H1 (cell line): ENCODE measurements at regions not wholly inside any gene's neighbourhood (a gene's known extent, or its start where the extent isn't known, plus 50 kb on each side); places are given as distances from the start of the nearest gene placed in this dataset.

ENCODE experiments used
- CTCF ChIA-PET: fragments of 300-600 bp; sonication (Branson Sonifier 250); formaldehyde crosslinking; loops from one replicate; lab custom pipeline; 2021; ENCODE audit not compliant: partially characterized antibody; lab: Charles Lee
- POLR2A ChIA-PET: fragments of 300-600 bp; sonication (Branson Sonifier 250); formaldehyde crosslinking; loops from one replicate; lab custom pipeline; 2021; ENCODE audit warnings: inconsistent platforms; ENCODE audit not compliant: partially characterized antibody; lab: Charles Lee
- DNase-seq, 2 experiments: peaks; one replicate each; pipeline versions ENCODE4 v3.0.0 to v3.0.0-alpha.2; 2010 to 2022; ENCODE audit warnings: low spot score in 2 of 2, low read depth in 1 of 2, mixed read lengths in 1 of 2
- FAIRE-seq: peaks from 2 replicates; lab custom pipeline; 2011; peaks lifted over from hg19 to GRCh38; lab: Jason Lieb, UNC
- H2AFZ ChIP-seq: 2 replicates; pipeline ENCODE4 v1.8.1; 2012; ENCODE audit warnings: low read length, inconsistent platforms
- H2AK5ac ChIP-seq: 2 replicates; pipeline ENCODE4 v1.6.1; 2013; ENCODE audit warnings: low read depth, low read length
- H2BK120ac ChIP-seq: replicated peaks from 2 replicates; pipeline ENCODE3; 2013; ENCODE audit warnings: low read depth, low read length, inconsistent platforms
- H2BK12ac ChIP-seq: 2 replicates; pipeline ENCODE4 v1.6.1; 2013; ENCODE audit warnings: low read depth, low read length
- H2BK15ac ChIP-seq: 2 replicates; pipeline ENCODE4 v1.6.1; 2013; ENCODE audit warnings: low read length
- H2BK20ac ChIP-seq: 2 replicates; pipeline ENCODE4 v1.6.1; 2013; ENCODE audit warnings: low read length
- H2BK5ac ChIP-seq: 2 replicates; pipeline ENCODE4 v1.6.1; 2013; ENCODE audit warnings: low read depth, low read length
- H3K14ac ChIP-seq: 2 replicates; pipeline ENCODE4 v1.6.1; 2013; ENCODE audit warnings: inconsistent platforms; ENCODE audit not compliant: insufficient read length
- H3K18ac ChIP-seq: 2 replicates; pipeline ENCODE4 v1.6.1; 2013; ENCODE audit warnings: low read length; ENCODE audit errors: extremely low read depth
- H3K23ac ChIP-seq: 2 replicates; pipeline ENCODE4 v1.6.1; 2013; ENCODE audit warnings: inconsistent platforms; ENCODE audit not compliant: insufficient read length
- H3K23me2 ChIP-seq: 2 replicates; pipeline ENCODE4 v1.6.1; 2013; ENCODE audit warnings: low read depth, low read length
- H3K27ac ChIP-seq: 2 replicates; pipeline ENCODE4 v1.6.1; 2011; ENCODE audit warnings: low read depth, low read length, inconsistent platforms
- H3K27me3 ChIP-seq, 4 experiments: replicated peaks in 1 of 4; 1 replicate in 1 of 4; 2 replicates in 3 of 4; pipeline versions ENCODE4 v1.6.1 to v1.8.1; 2011 to 2013; ENCODE audit warnings: low read length in 3 of 4, mild to moderate bottlenecking in 3 of 4, inconsistent platforms in 2 of 4, mixed read lengths in 2 of 4, moderate library complexity in 1 of 4; ENCODE audit not compliant: control insufficient read depth in 3 of 4, insufficient read depth in 3 of 4; ENCODE audit errors: extremely low read depth in 1 of 4
- H3K36me3 ChIP-seq, 4 experiments: 2 replicates each; pipeline versions ENCODE4 v1.6.1 to v1.8.1; 2011 to 2013; ENCODE audit warnings: mild to moderate bottlenecking in 4 of 4, low read length in 3 of 4, moderate library complexity in 2 of 4, control low read depth in 1 of 4, inconsistent platforms in 1 of 4; ENCODE audit not compliant: insufficient read depth in 4 of 4, control insufficient read depth in 2 of 4
- H3K4ac ChIP-seq: replicated peaks from 2 replicates; pipeline ENCODE3; 2013; ENCODE audit warnings: low read length, low read depth, mixed read lengths, inconsistent platforms; ENCODE audit not compliant: insufficient read length
- H3K4me1 ChIP-seq, 4 experiments: replicated peaks in 1 of 4; 1 replicate in 1 of 4; 2 replicates in 3 of 4; pipeline versions ENCODE4 v1.6.1 to v1.8.1; 2011 to 2013; ENCODE audit warnings: low read length in 3 of 4, inconsistent platforms in 2 of 4, mixed read lengths in 1 of 4; ENCODE audit not compliant: insufficient read depth in 4 of 4, control insufficient read depth in 3 of 4
- H3K4me2 ChIP-seq, 2 experiments: 2 replicates each; pipeline versions ENCODE4 v1.6.1 to v1.8.1; 2011 to 2013; ENCODE audit warnings: low read depth in 2 of 2, low read length in 2 of 2, control low read depth in 1 of 2, inconsistent platforms in 1 of 2, mild to moderate bottlenecking in 1 of 2; ENCODE audit not compliant: insufficient read depth in 1 of 2
- H3K4me3 ChIP-seq, 4 experiments: fragments of 200-600, 300-600 bp in 1 of 4; sonication (generic), shearing (Covaris generic), sonication (Bioruptor Twin) in 1 of 4; 2 replicates each; pipeline versions ENCODE4 v1.5.1 to v1.8.1; 2011 to 2016; ENCODE audit warnings: low read length in 4 of 4, low read depth in 3 of 4, control low read depth in 2 of 4, inconsistent platforms in 2 of 4, mild to moderate bottlenecking in 2 of 4, mixed read lengths in 1 of 4, moderate library complexity in 1 of 4; ENCODE audit not compliant: insufficient read depth in 2 of 4; ENCODE audit errors: extremely low read depth in 1 of 4
- H3K56ac ChIP-seq: replicated peaks from 2 replicates; pipeline ENCODE3; 2013; ENCODE audit warnings: low read depth, mild to moderate bottlenecking, mixed read lengths, low read length, inconsistent platforms; ENCODE audit not compliant: insufficient read length
- H3K79me1 ChIP-seq: 2 replicates; pipeline ENCODE4 v1.6.1; 2013; ENCODE audit warnings: low read depth, low read length, control low read depth
- H3K79me2 ChIP-seq, 2 experiments: 2 replicates each; pipeline versions ENCODE4 v1.6.1 to v1.8.1; 2012 to 2013; ENCODE audit warnings: low read length in 2 of 2, mild to moderate bottlenecking in 2 of 2, inconsistent platforms in 1 of 2; ENCODE audit not compliant: insufficient read depth in 2 of 2, control insufficient read depth in 1 of 2
- H3K9ac ChIP-seq, 4 experiments: replicated peaks in 1 of 4; 1 replicate in 1 of 4; 2 replicates in 3 of 4; pipeline versions ENCODE4 v1.6.1 to v1.8.1; 2011 to 2013; ENCODE audit warnings: low read depth in 3 of 4, low read length in 3 of 4, control low read depth in 2 of 4, mild to moderate bottlenecking in 2 of 4, moderate library complexity in 2 of 4, inconsistent platforms in 1 of 4; ENCODE audit errors: extremely low read depth in 1 of 4
- H3K9me3 ChIP-seq, 2 experiments: 2 replicates each; pipeline versions ENCODE4 v1.6.1 to v1.8.1; 2012 to 2013; ENCODE audit warnings: mild to moderate bottlenecking in 2 of 2, moderate library complexity in 2 of 2, control low read depth in 1 of 2, inconsistent platforms in 1 of 2, low read depth in 1 of 2, low read length in 1 of 2, mixed read lengths in 1 of 2; ENCODE audit not compliant: insufficient read depth in 2 of 2
- H4K20me1 ChIP-seq, 2 experiments: replicated peaks in 1 of 2; 2 replicates each; pipeline versions ENCODE3 to v1.8.1; 2011 to 2013; ENCODE audit warnings: inconsistent platforms in 2 of 2, low read length in 2 of 2, mild to moderate bottlenecking in 1 of 2; ENCODE audit not compliant: insufficient read depth in 2 of 2, control insufficient read depth in 1 of 2
- H4K5ac ChIP-seq: 2 replicates; pipeline ENCODE4 v1.6.1; 2013; ENCODE audit warnings: low read length, low read depth, mixed read lengths, inconsistent platforms; ENCODE audit not compliant: insufficient read length
- H4K8ac ChIP-seq: 2 replicates; pipeline ENCODE4 v1.8.0; 2013; ENCODE audit warnings: mild to moderate bottlenecking, moderate library complexity, low read length, inconsistent platforms; ENCODE audit not compliant: insufficient read depth; ENCODE audit errors: extremely low read depth
- H4K91ac ChIP-seq: replicated peaks from 2 replicates; pipeline ENCODE3; 2013; ENCODE audit warnings: low read length, mixed read lengths, inconsistent platforms; ENCODE audit not compliant: insufficient read length
- EGR1 ChIP-seq: IDR thresholded peaks from 2 replicates; pipeline ENCODE4 v1.6.1; 2011; ENCODE audit warnings: low read depth, low read length, borderline replicate concordance
- GTF2F1 ChIP-seq: IDR thresholded peaks from 2 replicates; pipeline ENCODE4 v1.6.1; 2012; ENCODE audit warnings: low read depth, low read length, improper control_type of control experiment, borderline replicate concordance
- KDM5A ChIP-seq: fragments of 200-600 bp; IDR thresholded peaks from 2 replicates; pipeline ENCODE4 v1.7.1; 2012; ENCODE audit warnings: mild to moderate bottlenecking, low read length, inconsistent platforms, mixed read lengths
- SAP30 ChIP-seq: fragments of 300-600 bp; sonication (generic); IDR thresholded peaks from 2 replicates; pipeline ENCODE4 v1.7.1; 2012; ENCODE audit warnings: low read length, moderate library complexity, mild to moderate bottlenecking, inconsistent platforms; ENCODE audit not compliant: insufficient read depth, insufficient replicate concordance
- SP1 ChIP-seq: IDR thresholded peaks from 2 replicates; pipeline ENCODE4 v1.6.1; 2011; ENCODE audit warnings: low read depth, low read length
- WGBS, 2 experiments: shearing (Covaris generic) in 1 of 2; methylation state at CpG; one replicate each; pipeline versions ENCODE4 v1.1.6 to v1.1.7; 2013 to 2015; ENCODE audit warnings: low lambda C conversion rate in 2 of 2, mixed read lengths in 2 of 2, inconsistent platforms in 1 of 2, low coverage in 1 of 2, missing lambda C conversion rate in 1 of 2; ENCODE audit not compliant: insufficient replicate concordance in 2 of 2, insufficient coverage in 1 of 2, insufficient read length in 1 of 2; ENCODE audit errors: extremely low coverage in 1 of 2, missing lambda C conversion rate in 1 of 2; 5-methylcytosine and 5-hydroxymethylcytosine counted together

GRCh38 chr21:30030416-30030815 lies 90.6 kb upstream of the GRIK1 start:
- Histone ChIP-seq H3K27ac (no peak overlapping the region), H3K56ac (no peak overlapping the region), H3K4me2 (no peak overlapping the region), H3K79me2 (no peaks in the 10 kb centered on the region), H3K4ac (no peak overlapping the region), H3K18ac (no peak overlapping the region), H3K23ac (no peak overlapping the region), H4K91ac (no peak overlapping the region), H4K8ac (no peak overlapping the region), H3K27me3 (no peaks in the 10 kb centered on the region), H2BK15ac (no peak overlapping the region), H4K5ac (no peak overlapping the region), H3K9me3 (no peaks in the 10 kb centered on the region), H3K14ac (no peak overlapping the region), H2BK120ac (no peak overlapping the region), H3K23me2 (no peaks in the 10 kb centered on the region), H3K4me3 (no peak overlapping the region), H3K36me3 (no peaks in the 10 kb centered on the region), H3K9ac (no peak overlapping the region), H2BK20ac (no peak overlapping the region), H2AFZ (no peak overlapping the region), H2BK5ac (no peak overlapping the region), H4K20me1 (no peaks in the 10 kb centered on the region), H3K4me1 (peaks cover 0 to 5% (median 0%) of the 10 kb centered on the region in 4 experiments; a peak in 1 of 7 replicates), H2AK5ac (no peak overlapping the region), H2BK12ac (no peak overlapping the region), H3K79me1 (no peaks in the 10 kb centered on the region)
- ChIA-PET CTCF (no interaction called here), POLR2A (no interaction called here)
- no peak for TF ChIP-seq SP1
- no peak for TF ChIP-seq KDM5A
- TF ChIP-seq EGR1 = no peak
- TF ChIP-seq SAP30 = no peak
- TF ChIP-seq GTF2F1 = no peak
- 87% methylated on average over 6 of the region's 6 CpGs; no CpG with 5 or more reads in 1 of the 2 experiments for WGBS, 2 experiments
- DNase-seq (no peak), FAIRE-seq (no peak)
